ENCODE measurements at regions not wholly inside any gene's neighbourhood (a gene's known extent, or its start where the extent isn't known, plus 50 kb on each side); places are given as distances from the start of the nearest gene placed in this dataset.

- TF ChIP-seq TAF1 (IDR thresholded peaks at IDR 0.05; ENCODE audit: low read depth) (no peak), REST (IDR thresholded peaks at IDR 0.05; ENCODE audit: low read depth) (no peak), RAD21 (IDR thresholded peaks at IDR 0.05; ENCODE audit: low read depth) (no peak), FOXM1 (IDR thresholded peaks at IDR 0.05; ENCODE audit: borderline replicate concordance, low read depth) (no peak)
Measured at GRCh38 chr1:101484689-101485338, 248.0 kb downstream of the S1PR1 start.

Measured in Ishikawa (cell line).